B cell (primary cell): ENCODE measurements at regions not wholly inside any gene's neighbourhood (a gene's known extent, or its start where the extent isn't known, plus 50 kb on each side); places are given as distances from the start of the nearest gene placed in this dataset.
"Not testable (repeated sequence)": the region's sequence is repeated elsewhere in the genome, so short reads cannot be mapped to it uniquely, and the experiment has no call there.

Source experiments
- ATAC-seq: fragments of 200-7000 bp; cut with Tn5 transposase; one replicate; pipeline ENCODE4 v1.10.0; 2021; ENCODE audit warnings: low read depth, mild to moderate bottlenecking, moderate number of reproducible peaks, moderate library complexity
- CTCF ChIA-PET: fragments of 350-600 bp; sonication (Branson Sonifier 250); formaldehyde crosslinking; loops from one replicate; lab custom pipeline; 2021; ENCODE audit warnings: antibody characterized with exemption, inconsistent platforms; lab: Charles Lee
- POLR2A ChIA-PET: fragments of 350-600 bp; sonication (Branson Sonifier 250); formaldehyde crosslinking; loops from one replicate; lab custom pipeline; 2021; ENCODE audit warnings: antibody characterized with exemption; lab: Charles Lee
- DNase-seq: peaks from one replicate; pipeline ENCODE4 v3.0.0; 2013
- H2AFZ ChIP-seq: 2 replicates; pipeline ENCODE4 v1.6.1; 2012; ENCODE audit warnings: mild to moderate bottlenecking, low read depth, low read length; ENCODE audit not compliant: insufficient read depth, poor library complexity, severe bottlenecking
- H3K27ac ChIP-seq, 2 donors: 1 replicate in 1 of 2; 2 replicates in 1 of 2; pipeline ENCODE4 v1.5.1; 2012 to 2013; ENCODE audit warnings: low read length in 2 of 2, mild to moderate bottlenecking in 2 of 2, moderate library complexity in 1 of 2
- H3K27me3 ChIP-seq, 4 experiments: fragments of 200-600 bp in 1 of 4; sonication (generic) in 1 of 4; replicated peaks in 1 of 4; 1 replicate in 2 of 4; 2 replicates in 2 of 4; pipeline versions ENCODE4 v1.6.1 to v1.7.0; 2013 to 2016; ENCODE audit warnings: low read length in 3 of 4, mild to moderate bottlenecking in 2 of 4, mixed read lengths in 1 of 4, moderate library complexity in 1 of 4; ENCODE audit not compliant: insufficient read depth in 4 of 4, control insufficient read depth in 3 of 4; ENCODE audit errors: control extremely low read depth in 1 of 4
- H3K36me3 ChIP-seq, 2 experiments: replicated peaks in 1 of 2; 1 replicate in 1 of 2; 2 replicates in 1 of 2; pipeline versions ENCODE4 v1.6.1 to v1.7.1; 2013; ENCODE audit warnings: low read length in 1 of 2; ENCODE audit not compliant: insufficient read depth in 2 of 2, control insufficient read depth in 1 of 2; ENCODE audit errors: control extremely low read depth in 1 of 2, extremely low read depth in 1 of 2
- H3K4me1 ChIP-seq, 2 donors: fragments of 200-600 bp in 1 of 2; sonication (generic) in 1 of 2; 1 replicate in 1 of 2; 2 replicates in 1 of 2; pipeline versions ENCODE4 v1.5.1 to v1.6.1; 2013 to 2017; ENCODE audit warnings: low read length in 2 of 2; ENCODE audit not compliant: control insufficient read depth in 2 of 2, insufficient read depth in 2 of 2
- H3K4me2 ChIP-seq: replicated peaks from 2 replicates; pipeline ENCODE3; 2012; ENCODE audit warnings: mild to moderate bottlenecking, low read depth, low read length; ENCODE audit not compliant: poor library complexity, severe bottlenecking
- H3K4me3 ChIP-seq, 5 experiments: fragments of 200-600 bp in 1 of 5; sonication (generic) in 1 of 5; 1 replicate in 3 of 5; 2 replicates in 2 of 5; pipeline versions ENCODE4 v1.5.1 to v1.7.0; 2011 to 2016; ENCODE audit warnings: low read length in 4 of 5, mild to moderate bottlenecking in 4 of 5, low read depth in 2 of 5, control low read depth in 1 of 5, moderate library complexity in 1 of 5; ENCODE audit not compliant: insufficient read depth in 1 of 5; ENCODE audit errors: control extremely low read depth in 1 of 5, extremely low read depth in 1 of 5
- H3K79me2 ChIP-seq: fragments of 200-600 bp; sonication (generic); one replicate; pipeline ENCODE4 v1.6.0; 2016; ENCODE audit warnings: low read length; ENCODE audit not compliant: control insufficient read depth, insufficient read depth
- H3K9ac ChIP-seq: fragments of 200-600 bp; sonication (generic); 2 replicates; pipeline ENCODE4 v1.6.1; 2017; ENCODE audit warnings: mild to moderate bottlenecking, low read length, moderate library complexity
- H3K9me3 ChIP-seq, 3 donors: one replicate each; pipeline versions ENCODE4 v1.6.1 to v1.7.1; 2013; ENCODE audit warnings: low read length in 2 of 3; ENCODE audit not compliant: control insufficient read depth in 2 of 3, insufficient read depth in 1 of 3; ENCODE audit errors: control extremely low read depth in 1 of 3
- H4K20me1 ChIP-seq: 2 replicates; pipeline ENCODE4 v1.6.0; 2012; ENCODE audit warnings: mild to moderate bottlenecking, low read length; ENCODE audit not compliant: insufficient read depth, control insufficient read depth, poor library complexity, severe bottlenecking
- H3K27ac Mint-ChIP-seq: one replicate; pipeline ENCODE4 v1.8.0; 2021; ENCODE audit warnings: mixed read lengths
- H3K27me3 Mint-ChIP-seq: one replicate; pipeline ENCODE4 v1.8.0; 2021; ENCODE audit warnings: mixed read lengths
- H3K4me1 Mint-ChIP-seq: one replicate; pipeline ENCODE4 v1.8.0; 2021; ENCODE audit warnings: mixed read lengths
- H3K4me3 Mint-ChIP-seq: one replicate; pipeline ENCODE4 v1.8.0; 2021; ENCODE audit warnings: mixed read lengths
- H3K9me3 Mint-ChIP-seq: one replicate; pipeline ENCODE4 v1.8.0; 2022; ENCODE audit warnings: mixed read lengths; ENCODE audit not compliant: insufficient read depth
- CTCF ChIP-seq: fragments of 200-600 bp; IDR thresholded peaks from one replicate; pipeline ENCODE4 v1.8.0; 2022; ENCODE audit warnings: antibody characterized with exemption, mild to moderate bottlenecking
- EZH2 ChIP-seq: IDR thresholded peaks from 2 replicates; pipeline ENCODE4 v1.6.1; 2012; ENCODE audit warnings: borderline replicate concordance, low read depth, mild to moderate bottlenecking, moderate library complexity, low read length; ENCODE audit not compliant: insufficient read depth, poor library complexity, severe bottlenecking
- WGBS: methylation state at CpG from one replicate; pipeline ENCODE4 v1.1.5; 2013; ENCODE audit warnings: missing lambda C conversion rate; ENCODE audit not compliant: insufficient coverage; 5-methylcytosine and 5-hydroxymethylcytosine counted together
- intact Hi-C: fragments of 100-400 bp; cut with micrococcal nuclease; formaldehyde crosslinking; loops from one replicate; pipeline ENCODE4 v1.10.0; 2022

GRCh38 chr12:42015051-42015461 is 129.6 kb downstream of the GXYLT1 start:
- Histone ChIP-seq H3K9ac (no peak overlapping the region), H3K4me2 (no peak overlapping the region), H3K79me2 (no peaks in the 10 kb centered on the region), H3K27ac (no peak overlapping the region), H3K27me3 (peaks cover 0 to 5% (median 0%) of the 10 kb centered on the region in 4 experiments), H3K9me3 (no peaks in the 10 kb centered on the region), H2AFZ (no peak overlapping the region), H3K4me3 (no peak overlapping the region), H3K4me1 (peaks cover 0 to 7% of the 10 kb centered on the region in 2 donors), H3K36me3 (no peaks in the 10 kb centered on the region), H4K20me1 (no peaks in the 10 kb centered on the region)
- ChIA-PET CTCF (interaction anchor here (4.9 kb wide), 1 partner anchor 9 kb away, joined by 31 read pairs; no protein-coding TSS in a partner anchor), POLR2A (no interaction called here)
- no peak overlapping the region for H3K27ac Mint-ChIP-seq
- H3K4me1 Mint-ChIP-seq = peaks cover 3% of the 10 kb centered on the region
- ATAC-seq (no peak), DNase-seq (no peak)
- intact Hi-C loops = no loop called here
- TF ChIP-seq EZH2 = no peak
- TF ChIP-seq CTCF = no peak
- no peak overlapping the region for H3K4me3 Mint-ChIP-seq
- H3K27me3 Mint-ChIP-seq = peaks cover 6% of the 10 kb centered on the region
- H3K9me3 Mint-ChIP-seq = no peaks in the 10 kb centered on the region

DNA sequence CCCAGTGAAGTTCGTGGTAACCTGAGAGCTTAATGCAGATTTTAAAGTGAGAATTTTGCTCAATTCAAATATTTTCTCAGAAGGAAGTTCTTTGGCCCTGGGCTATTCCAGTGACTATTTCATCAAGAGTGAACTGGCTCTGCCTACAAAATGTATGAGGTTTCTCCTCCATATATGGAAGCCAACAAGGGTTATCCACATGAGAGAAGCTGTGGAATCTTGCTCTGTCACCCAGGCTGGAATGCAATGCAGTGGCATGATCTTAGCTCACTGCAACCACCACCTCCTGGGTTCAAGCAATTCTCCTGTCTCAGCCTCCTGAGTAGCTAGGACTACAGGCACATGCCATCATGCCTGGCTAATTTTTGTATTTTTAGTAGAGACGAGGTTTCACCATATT is 132.2 kb downstream of the GXYLT1 start:
- not testable (repeated sequence) for H3K9me3 Mint-ChIP-seq, DNase-seq

More for the DNA sequence above, 132.2 kb downstream of the GXYLT1 start:
- H3K9me3 ChIP-seq, ATAC-seq, H3K27ac Mint-ChIP-seq, H3K4me3 ChIP-seq, H3K4me3 Mint-ChIP-seq, H3K4me2 ChIP-seq, H3K27me3 Mint-ChIP-seq, H3K4me1 Mint-ChIP-seq, POLR2A ChIA-PET, H3K27me3 ChIP-seq, H3K9ac ChIP-seq, H2AFZ ChIP-seq, H4K20me1 ChIP-seq, H3K4me1 ChIP-seq, intact Hi-C loops, H3K79me2 ChIP-seq, H3K27ac ChIP-seq, H3K36me3 ChIP-seq: not testable (repeated sequence)
- CTCF ChIA-PET = interaction anchor here (1.5 to 4.9 kb wide), 2 partner anchors 8 to 12 kb away, joined by 4 to 31 read pairs; no protein-coding TSS in a partner anchor
- WGBS = 90% methylated on average over 1 of the region's 2 CpGs
